Aorta (tissue), 5 donors: ENCODE measurements at regions not wholly inside any gene's neighbourhood (a gene's known extent, or its start where the extent isn't known, plus 50 kb on each side); places are given as distances from the start of the nearest gene placed in this dataset.
"Not testable (repeated sequence)": the region's sequence is repeated elsewhere in the genome, so short reads cannot be mapped to it uniquely, and the experiment has no call there.

Experiments
- ATAC-seq: fragments of 200-7000 bp; cut with Tn5 transposase; one replicate; pipeline ENCODE4 v1.9.1; 2022; ENCODE audit warnings: moderate library complexity; ENCODE audit not compliant: low FRiP score
- DNase-seq, 2 donors: peaks; one replicate each; pipeline ENCODE4 v3.0.0-alpha.2; 2020
- H3K27ac ChIP-seq, 2 donors: one replicate each; pipeline ENCODE4 v1.5.1; 2013; ENCODE audit warnings: low read length in 2 of 2, mild to moderate bottlenecking in 2 of 2, moderate library complexity in 2 of 2, control low read depth in 1 of 2, inconsistent platforms in 1 of 2, low read depth in 1 of 2
- H3K27me3 ChIP-seq, 2 donors: one replicate each; pipeline ENCODE4 v1.6.1; 2013; ENCODE audit warnings: control low read depth in 1 of 2, low read length in 1 of 2, mild to moderate bottlenecking in 1 of 2, moderate library complexity in 1 of 2; ENCODE audit not compliant: insufficient read depth in 2 of 2, control insufficient read depth in 1 of 2
- H3K36me3 ChIP-seq, 2 donors: one replicate each; pipeline ENCODE4 v1.6.1; 2013; ENCODE audit warnings: control low read depth in 1 of 2, low read length in 1 of 2, mild to moderate bottlenecking in 1 of 2; ENCODE audit not compliant: insufficient read depth in 2 of 2, control insufficient read depth in 1 of 2
- H3K4me1 ChIP-seq, 2 donors: one replicate each; pipeline ENCODE4 v1.6.1; 2013; ENCODE audit warnings: low read length in 2 of 2, control low read depth in 1 of 2, mild to moderate bottlenecking in 1 of 2, moderate library complexity in 1 of 2; ENCODE audit not compliant: insufficient read depth in 2 of 2, control insufficient read depth in 1 of 2
- H3K4me3 ChIP-seq, 2 donors: one replicate each; pipeline ENCODE4 v1.5.1; 2013; ENCODE audit warnings: low read length in 2 of 2, control low read depth in 1 of 2, mild to moderate bottlenecking in 1 of 2
- H3K9me3 ChIP-seq: one replicate; pipeline ENCODE4 v1.6.1; 2013; ENCODE audit warnings: mild to moderate bottlenecking, low read length; ENCODE audit not compliant: control insufficient read depth
- WGBS, 2 donors: extraction: QIAGEN DNeasy Blood & Tissue Kit; methylation state at CpG; one replicate each; pipeline ENCODE4 v1.1.7; 2013; 5-methylcytosine and 5-hydroxymethylcytosine counted together
- intact Hi-C, 2 donors: fragments of 100-400 bp; cut with DNase I; formaldehyde crosslinking; loops; one replicate each; pipeline versions ENCODE4 v1.14.2 to v1.15.0; 2022
- donor health status: healthy with polysubstance abuse.
- donor health status: Bipolar disorder and iron deficiency.
- donor health status: DM: no; HTN: no; CAD: no.
- donor health status: DM: no; HTN: no; CAD: no.
- donor health status: DM: yes; HTN: yes; CAD: no.

DNA sequence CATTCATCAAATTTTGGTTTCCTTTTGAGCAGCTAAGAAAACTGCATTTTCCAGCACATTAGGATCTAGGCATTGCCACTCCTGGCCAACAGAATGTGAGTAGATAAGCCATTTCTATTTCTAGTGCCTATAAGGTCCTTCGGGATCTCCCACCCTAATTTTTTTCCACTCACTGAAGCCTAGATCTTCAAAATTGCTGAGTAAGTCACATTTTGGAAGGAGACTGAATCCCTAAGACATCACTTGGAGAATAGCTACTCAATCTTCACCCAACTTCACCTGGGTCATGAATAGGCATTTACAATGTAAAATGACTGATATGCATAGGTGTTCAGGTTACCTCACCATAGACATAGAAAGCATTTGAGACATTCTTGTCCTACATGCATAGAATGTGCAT, 548.1 kb upstream of the GYPC start:
- intact Hi-C loops: no loop called here
- H3K27me3 ChIP-seq: no peaks in the 10 kb centered on the region
- DNase-seq: no peak
- no peaks in the 10 kb centered on the region for H3K36me3 ChIP-seq
- no peaks in the 10 kb centered on the region for H3K9me3 ChIP-seq
- no peak overlapping the region for H3K27ac ChIP-seq
- ATAC-seq: no peak
- H3K4me3 ChIP-seq: no peak overlapping the region
- no peaks in the 10 kb centered on the region for H3K4me1 ChIP-seq
- WGBS, 2 donors: 69 to 82% methylated on average over 1 of the region's 1 CpG

DNA sequence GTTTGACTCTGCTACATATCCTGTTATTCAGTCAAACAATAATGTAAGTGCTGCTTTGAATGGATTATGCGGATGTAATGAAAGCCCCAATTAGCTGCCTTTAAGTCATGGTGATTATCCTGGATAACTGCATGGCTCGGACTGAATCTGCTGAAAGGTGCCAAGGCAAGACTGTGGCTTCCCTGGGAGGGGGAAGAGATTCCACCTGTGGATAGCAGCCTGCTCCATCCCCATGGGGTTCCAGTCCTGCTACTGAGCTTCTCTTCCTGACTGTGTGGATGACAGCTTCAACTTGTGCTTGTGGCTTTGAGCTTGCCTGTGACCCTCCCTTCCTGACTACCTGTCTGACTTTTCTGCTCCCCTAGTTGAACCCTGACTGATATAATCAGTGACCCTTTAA, 540.0 kb upstream of the GYPC start:
- Histone ChIP-seq H3K4me1 (no peaks in the 10 kb centered on the region), H3K27ac (no peak overlapping the region), H3K9me3 (no peaks in the 10 kb centered on the region), H3K36me3 (no peaks in the 10 kb centered on the region), H3K4me3 (no peak overlapping the region), H3K27me3 (no peaks in the 10 kb centered on the region)
- no peak for DNase-seq
- intact Hi-C loops: no loop called here
- 78 to 82% methylated on average over 2 of the region's 2 CpGs for WGBS, 2 donors
- no peak for ATAC-seq

DNA sequence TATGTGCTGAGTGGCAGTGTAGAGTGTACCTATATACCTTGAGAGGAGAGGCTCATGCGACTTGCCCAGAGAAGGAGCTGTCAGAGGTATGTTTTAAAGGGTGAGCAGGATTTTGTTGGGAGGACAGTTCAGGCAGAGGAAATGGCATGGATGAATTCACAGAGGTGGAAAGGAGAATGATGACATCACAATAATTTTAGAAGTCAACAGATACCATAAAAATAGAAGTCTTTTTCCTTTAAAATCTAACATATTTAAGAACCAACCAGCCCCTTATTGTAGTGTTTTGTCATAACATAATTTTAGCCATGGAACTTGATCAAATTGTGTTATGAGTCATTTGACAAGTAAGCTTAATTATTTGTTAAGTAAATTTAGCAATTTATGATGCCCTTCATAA, 538.1 kb upstream of the GYPC start:
- no peaks in the 10 kb centered on the region for H3K9me3 ChIP-seq
- no peaks in the 10 kb centered on the region for H3K27me3 ChIP-seq
- WGBS, 2 donors: 90 to 91% methylated on average over 1 of the region's 1 CpG
- no peaks in the 10 kb centered on the region for H3K36me3 ChIP-seq
- no peak overlapping the region for H3K4me3 ChIP-seq
- ATAC-seq (no peak), DNase-seq (no peak)
- H3K27ac ChIP-seq: no peak overlapping the region
- H3K4me1 ChIP-seq: no peaks in the 10 kb centered on the region
- intact Hi-C loops: no loop called here

GRCh38 chr2:126145752-126146151, 510.2 kb upstream of the GYPC start:
- WGBS, 2 donors: 52 to 56% methylated on average over 1 of the region's 1 CpG
- intact Hi-C loops: no loop called here
- H3K4me3 ChIP-seq: no peak overlapping the region
- H3K36me3 ChIP-seq: no peaks in the 10 kb centered on the region
- no peak for DNase-seq
- H3K27ac ChIP-seq: no peak overlapping the region
- ATAC-seq: no peak
- H3K27me3 ChIP-seq: no peaks in the 10 kb centered on the region
- no peaks in the 10 kb centered on the region for H3K9me3 ChIP-seq
- H3K4me1 ChIP-seq: no peaks in the 10 kb centered on the region

- 60 to 62% methylated on average over 1 of the region's 1 CpG for WGBS, 2 donors
- H3K4me3 ChIP-seq: no peak overlapping the region
- H3K27ac ChIP-seq: no peak overlapping the region
- intact Hi-C loops: no loop called here
- H3K4me1 ChIP-seq: no peaks in the 10 kb centered on the region
- H3K36me3 ChIP-seq: no peaks in the 10 kb centered on the region
- DNase-seq: no peak
- peaks cover 1% of the 10 kb centered on the region for H3K9me3 ChIP-seq
- no peak for ATAC-seq
- H3K27me3 ChIP-seq: no peaks in the 10 kb centered on the region
Observed at GRCh38 chr2:126154256-126154785, 501.6 kb upstream of the GYPC start.

DNA sequence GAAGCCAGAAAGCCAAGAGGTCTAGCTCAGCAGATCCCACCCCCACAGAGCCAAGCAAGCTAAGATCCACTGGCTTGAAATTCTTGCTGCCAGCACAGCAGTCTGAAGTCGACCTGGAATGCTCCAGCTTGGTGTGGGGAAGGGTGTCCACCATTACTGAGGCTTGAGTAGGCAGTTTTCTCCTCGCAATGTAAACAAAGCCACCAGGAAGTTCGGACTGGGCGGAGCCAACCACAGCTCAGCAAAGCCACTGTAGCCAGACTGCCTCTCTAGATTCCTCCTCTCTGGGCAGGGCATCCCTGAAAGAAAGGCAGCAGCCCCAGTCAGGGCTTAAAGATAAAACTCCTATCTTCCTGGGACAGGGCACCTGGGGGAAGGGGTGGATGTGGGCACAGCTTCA, 495.0 kb upstream of the GYPC start:
- H3K4me3 ChIP-seq, intact Hi-C loops, ATAC-seq, H3K27ac ChIP-seq, H3K27me3 ChIP-seq, H3K36me3 ChIP-seq, DNase-seq, H3K9me3 ChIP-seq, H3K4me1 ChIP-seq: not testable (repeated sequence)
- WGBS, 2 donors: 64 to 69% methylated on average over 4 of the region's 4 CpGs

- intact Hi-C loops: no loop called here
- no peaks in the 10 kb centered on the region for H3K36me3 ChIP-seq
- DNase-seq (no peak), ATAC-seq (no peak)
- H3K4me1 ChIP-seq: no peaks in the 10 kb centered on the region
- H3K4me3 ChIP-seq: no peak overlapping the region
- WGBS, 2 donors: 82 to 83% methylated on average over 6 of the region's 6 CpGs
- no peaks in the 10 kb centered on the region for H3K9me3 ChIP-seq
- H3K27ac ChIP-seq: no peak overlapping the region
- no peaks in the 10 kb centered on the region for H3K27me3 ChIP-seq
Observed at GRCh38 chr2:126172631-126173184, 483.2 kb upstream of the GYPC start.

DNA sequence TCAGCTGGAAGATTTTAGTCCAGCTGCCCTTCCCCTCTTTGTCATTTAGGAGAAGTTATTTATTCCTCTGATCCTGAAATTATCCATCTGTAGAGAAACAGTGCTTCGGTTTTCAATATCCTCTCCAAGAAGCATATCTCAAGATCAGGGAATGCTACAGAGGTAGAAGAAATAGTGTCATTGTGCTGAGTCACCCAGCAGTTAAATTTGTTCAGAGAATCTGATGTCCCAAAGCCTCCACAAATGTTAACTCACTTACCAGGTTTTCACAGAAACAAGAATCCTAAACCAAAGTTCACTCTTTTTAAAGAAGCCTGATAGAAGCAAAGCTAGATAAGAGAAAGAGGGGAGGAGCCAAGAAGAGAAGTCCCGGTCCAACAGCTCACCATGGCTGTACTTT, 480.7 kb upstream of the GYPC start:
- DNase-seq (no peak), ATAC-seq (no peak)
- 55 to 66% methylated on average over 2 of the region's 2 CpGs for WGBS, 2 donors
- Histone ChIP-seq H3K9me3 (no peaks in the 10 kb centered on the region), H3K4me3 (no peak overlapping the region), H3K27ac (no peak overlapping the region), H3K36me3 (no peaks in the 10 kb centered on the region), H3K27me3 (no peaks in the 10 kb centered on the region), H3K4me1 (no peaks in the 10 kb centered on the region)
- intact Hi-C loops: no loop called here

GRCh38 chr2:126177479-126177878, 478.5 kb upstream of the GYPC start:
- H3K36me3 ChIP-seq: no peaks in the 10 kb centered on the region
- intact Hi-C loops: no loop called here
- ATAC-seq (no peak), DNase-seq (no peak)
- WGBS, 2 donors: 86 to 88% methylated on average over 2 of the region's 2 CpGs
- no peaks in the 10 kb centered on the region for H3K9me3 ChIP-seq
- no peak overlapping the region for H3K4me3 ChIP-seq
- no peaks in the 10 kb centered on the region for H3K4me1 ChIP-seq
- H3K27ac ChIP-seq: no peak overlapping the region
- H3K27me3 ChIP-seq: no peaks in the 10 kb centered on the region
